TTC549 (cell line): ENCODE measurements at regions not wholly inside any gene's neighbourhood (a gene's known extent, or its start where the extent isn't known, plus 50 kb on each side); places are given as distances from the start of the nearest gene placed in this dataset.
"Not testable (repeated sequence)": the region's sequence is repeated elsewhere in the genome, so short reads cannot be mapped to it uniquely, and the experiment has no call there.

ENCODE experiments used
- FAIRE-seq: peaks from 2 replicates; lab custom pipeline; 2012; peaks lifted over from hg19 to GRCh38; lab: Jason Lieb, UNC

DNA sequence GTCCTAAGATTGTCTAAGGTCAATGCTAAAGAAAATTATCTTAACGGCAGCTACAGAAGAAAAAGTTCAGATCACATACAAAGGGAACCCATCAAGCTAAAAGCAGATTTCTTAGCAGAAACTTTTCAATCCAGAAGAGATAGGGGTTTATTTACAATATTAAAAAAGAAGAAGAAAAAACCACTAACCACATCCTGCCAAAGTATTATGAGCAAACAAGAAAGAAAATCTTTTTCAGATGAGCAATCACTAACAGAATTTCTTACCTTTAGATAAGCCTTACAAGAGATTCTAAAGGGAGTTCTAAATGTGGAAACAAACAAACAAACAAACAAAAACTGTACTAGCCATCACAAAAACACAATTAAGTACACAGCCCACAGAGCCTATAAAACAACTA lies 1015.8 kb upstream of the EPHA6 start:
- FAIRE-seq, result no peak

DNA sequence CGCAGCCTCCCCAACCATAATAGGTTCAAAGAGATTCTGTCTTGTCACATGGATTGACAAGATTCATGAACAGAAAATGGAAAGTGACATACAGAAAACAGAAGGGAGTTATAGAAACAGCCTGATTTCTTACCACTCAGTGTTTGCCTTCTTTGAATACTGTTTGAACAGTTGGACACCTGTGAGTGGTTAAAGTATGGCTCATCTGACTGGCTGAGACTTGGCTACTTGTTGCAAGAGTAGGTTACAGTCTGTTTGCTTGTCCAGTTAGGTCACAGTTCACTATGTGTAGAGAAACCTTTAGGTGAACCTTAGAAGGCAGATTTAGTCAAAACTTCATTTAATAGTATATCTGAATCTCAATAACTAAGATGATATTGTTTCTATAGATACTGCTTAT lies 1003.9 kb upstream of the EPHA6 start:
- FAIRE-seq, result no peak

DNA sequence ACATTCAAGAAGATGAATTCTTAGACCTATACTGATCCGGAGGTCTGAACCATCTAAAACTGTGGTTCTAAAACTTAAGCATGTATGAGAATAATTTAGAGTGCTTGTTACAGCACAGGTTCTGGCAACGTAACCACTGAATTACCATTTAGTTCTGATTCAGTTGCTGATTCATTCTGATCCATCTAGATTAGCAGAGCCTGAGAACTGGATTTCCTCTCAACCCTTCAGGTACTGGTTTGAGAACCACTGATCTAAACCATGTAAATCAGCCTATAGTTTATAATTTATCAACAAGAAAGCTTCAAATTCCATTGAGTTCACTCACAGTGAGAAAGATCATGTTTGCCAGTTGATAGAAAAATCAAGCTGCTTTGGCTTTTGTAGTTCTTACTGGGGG lies 1001.1 kb upstream of the EPHA6 start:
- FAIRE-seq, result no peak

DNA sequence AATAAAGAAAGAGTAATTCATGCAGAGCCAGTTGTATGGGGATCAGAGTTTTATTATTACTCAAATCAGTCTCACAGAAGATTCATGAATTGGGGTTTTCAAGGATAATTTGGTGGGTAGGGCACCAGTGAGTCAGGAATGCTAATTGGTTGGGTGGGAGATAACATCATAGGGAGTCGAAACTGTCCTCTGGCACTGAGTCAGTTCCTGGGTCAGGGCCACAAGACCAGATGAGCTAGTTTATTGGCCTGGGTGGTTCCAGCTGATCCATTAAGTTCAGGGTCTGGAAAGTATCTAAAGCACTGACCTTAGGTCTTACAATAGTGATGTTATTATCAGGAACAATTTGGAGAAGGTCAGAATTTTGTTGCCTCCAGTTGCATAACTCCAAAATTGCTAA lies 998.6 kb upstream of the EPHA6 start:
- FAIRE-seq, result no peak

DNA sequence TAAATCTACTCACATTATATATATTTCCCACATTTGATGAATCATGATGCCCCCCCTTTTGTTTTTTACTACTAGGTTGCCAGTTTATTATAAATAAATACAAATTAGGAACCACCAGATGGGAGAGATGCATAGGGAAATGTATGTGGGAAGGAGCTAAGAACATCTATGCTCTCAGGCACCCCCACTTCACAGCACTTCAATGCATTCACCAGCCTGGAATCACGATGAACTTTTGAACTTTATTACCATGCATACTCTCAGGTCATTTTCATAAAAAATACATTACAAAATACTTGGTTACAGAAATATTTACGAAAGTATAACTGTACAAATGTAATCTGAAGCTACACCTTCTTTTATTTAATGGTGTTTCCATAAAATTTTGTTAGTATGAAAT lies 988.0 kb upstream of the EPHA6 start:
- FAIRE-seq, result no peak

DNA sequence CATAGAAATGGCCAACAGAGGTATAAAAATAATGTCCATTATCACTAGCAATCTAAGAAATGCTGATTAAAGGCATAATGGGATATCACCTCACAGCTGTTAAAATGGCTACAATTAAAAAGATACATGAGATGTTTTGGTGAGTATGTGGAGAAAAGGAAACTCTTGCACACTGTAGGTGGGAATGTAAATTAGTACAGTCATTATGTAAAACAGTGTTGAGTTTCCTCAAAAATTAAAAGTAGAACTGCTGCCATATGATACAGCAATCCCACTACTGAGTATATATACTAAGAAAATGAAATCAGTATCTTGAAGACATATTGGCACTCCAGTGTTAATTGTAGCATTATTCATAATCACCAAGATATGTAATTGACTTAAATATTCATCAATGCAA lies 982.2 kb upstream of the EPHA6 start:
- no peak for FAIRE-seq

DNA sequence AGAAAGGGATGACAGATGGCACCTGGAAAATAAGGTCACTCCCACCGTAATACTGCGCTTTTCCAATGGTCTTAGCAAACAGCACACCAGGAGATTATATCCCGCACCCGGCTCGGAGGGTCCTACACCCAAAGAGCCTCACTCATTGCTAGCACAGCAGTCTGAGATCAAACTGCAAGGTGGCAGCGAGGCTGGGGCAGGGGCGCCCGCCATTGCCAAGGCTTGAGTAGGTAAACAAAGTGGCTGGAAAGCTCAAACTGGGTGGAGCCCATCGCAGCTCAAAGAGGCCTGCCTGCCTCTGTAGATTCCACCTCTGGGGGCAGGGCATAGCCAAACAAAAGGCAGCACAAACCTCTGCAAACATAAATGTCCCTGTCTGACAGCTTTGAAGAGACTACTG lies 953.8 kb upstream of the EPHA6 start:
- FAIRE-seq, result not testable (repeated sequence)

DNA sequence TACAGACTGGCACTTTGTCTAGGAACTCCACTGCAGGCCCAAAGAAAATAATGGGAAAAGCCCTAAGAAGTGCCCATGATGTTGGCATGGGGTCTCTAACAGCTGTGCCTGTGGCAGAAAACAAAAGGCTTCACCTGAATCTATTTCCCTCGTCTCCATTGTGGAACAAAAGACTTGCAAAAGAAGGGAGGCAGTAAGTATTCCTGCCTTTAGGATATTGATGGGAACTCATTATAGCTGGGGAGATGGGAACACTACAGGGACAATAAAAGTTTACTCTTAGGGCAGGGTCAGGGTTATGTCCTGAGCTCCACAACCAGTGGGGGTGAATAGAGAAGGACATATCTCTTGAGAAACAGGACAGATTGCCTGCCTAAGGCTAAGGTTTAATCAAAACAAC lies 930.6 kb upstream of the EPHA6 start:
- FAIRE-seq, result no peak

DNA sequence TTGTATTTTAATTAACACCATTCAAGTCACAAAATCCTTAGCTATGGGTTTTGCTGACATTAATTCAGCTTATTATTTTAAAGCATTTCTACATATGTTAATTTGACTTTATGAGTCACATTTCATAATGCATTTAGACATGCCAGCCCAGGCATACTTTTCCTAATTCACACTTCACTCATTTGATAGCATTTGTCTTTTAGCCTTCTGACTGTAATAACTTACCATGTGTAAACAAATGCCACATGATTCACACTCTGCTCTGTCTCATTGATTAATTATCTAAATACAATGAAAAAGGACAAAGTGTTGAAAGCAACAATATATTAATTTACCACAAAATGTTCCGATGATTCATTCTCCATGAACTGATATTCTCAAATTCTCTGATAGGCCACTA lies 927.8 kb upstream of the EPHA6 start:
- no peak for FAIRE-seq

DNA sequence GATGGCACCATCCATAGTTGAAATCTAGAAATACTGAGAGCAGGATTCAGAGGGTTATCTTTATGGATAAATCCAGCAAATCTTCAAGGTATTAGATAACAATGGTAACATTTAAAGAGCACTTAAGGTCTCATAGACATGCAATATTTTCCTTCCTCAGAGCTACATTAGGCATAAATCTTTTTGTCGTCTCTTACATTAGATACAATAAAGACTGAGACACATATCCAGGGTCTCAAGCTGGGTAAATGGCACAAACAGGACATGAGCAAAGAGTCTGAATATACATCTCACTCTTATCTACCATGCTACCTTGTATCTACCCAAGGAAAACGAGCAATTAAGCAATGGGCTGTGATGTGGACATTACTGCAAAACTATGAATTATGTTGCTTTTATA lies 927.3 kb upstream of the EPHA6 start:
- no peak for FAIRE-seq

DNA sequence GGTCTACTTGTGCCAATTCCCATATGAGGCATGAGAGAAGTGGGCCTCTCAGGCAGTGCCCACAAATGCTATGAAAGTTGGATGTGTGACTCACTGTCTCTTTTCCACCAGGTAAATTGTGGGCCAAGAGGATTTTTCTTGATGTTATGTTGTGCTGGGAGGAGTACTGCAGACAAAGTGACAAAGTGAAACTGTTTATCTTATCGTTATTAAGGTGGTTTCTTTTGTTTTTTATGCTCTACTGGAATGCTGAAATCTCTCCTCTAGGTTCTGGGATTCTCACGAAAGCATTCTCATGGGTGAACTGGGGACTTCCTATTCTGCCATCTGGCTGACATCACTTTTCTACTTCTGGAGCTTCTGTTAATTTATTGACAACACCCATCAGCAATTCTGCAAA lies 919.6 kb upstream of the EPHA6 start:
- no peak for FAIRE-seq

DNA sequence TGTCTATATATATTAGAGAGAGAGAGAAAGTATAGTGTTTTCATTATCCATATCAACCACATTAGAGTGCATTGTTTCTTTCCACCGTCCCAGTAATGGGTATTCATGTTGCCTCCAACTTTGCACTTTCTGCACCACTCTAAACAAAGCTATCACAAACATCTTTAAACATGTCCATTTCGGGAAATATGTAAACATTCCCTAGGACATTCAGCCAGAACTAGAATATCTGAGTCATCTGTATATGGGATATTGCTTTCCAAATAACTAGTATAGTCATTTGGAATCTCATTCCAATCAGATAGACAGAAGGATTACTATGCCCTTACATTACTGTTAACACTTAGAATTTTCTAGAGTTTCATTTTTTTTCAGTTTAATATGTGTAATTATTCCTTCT lies 914.9 kb upstream of the EPHA6 start:
- FAIRE-seq, result no peak

DNA sequence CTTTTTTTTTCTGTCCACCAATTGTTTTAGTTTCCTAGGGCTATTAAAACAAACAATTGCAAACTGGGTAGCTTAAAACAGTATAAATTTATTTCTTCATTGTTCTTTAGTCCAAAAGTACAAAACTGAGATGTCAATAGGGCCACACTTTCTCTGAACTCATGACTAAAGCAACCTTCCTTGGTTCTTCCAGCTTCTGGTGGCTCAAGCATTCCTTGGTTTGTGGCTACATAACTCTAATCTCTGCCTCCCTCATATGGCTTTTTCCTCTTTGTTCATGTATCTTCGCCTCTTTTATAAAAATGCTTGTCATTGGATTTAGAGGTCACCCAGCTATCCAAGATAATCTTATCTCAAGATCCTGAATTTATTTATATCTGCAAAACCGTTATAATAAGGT lies 914.5 kb upstream of the EPHA6 start:
- FAIRE-seq, result no peak

DNA sequence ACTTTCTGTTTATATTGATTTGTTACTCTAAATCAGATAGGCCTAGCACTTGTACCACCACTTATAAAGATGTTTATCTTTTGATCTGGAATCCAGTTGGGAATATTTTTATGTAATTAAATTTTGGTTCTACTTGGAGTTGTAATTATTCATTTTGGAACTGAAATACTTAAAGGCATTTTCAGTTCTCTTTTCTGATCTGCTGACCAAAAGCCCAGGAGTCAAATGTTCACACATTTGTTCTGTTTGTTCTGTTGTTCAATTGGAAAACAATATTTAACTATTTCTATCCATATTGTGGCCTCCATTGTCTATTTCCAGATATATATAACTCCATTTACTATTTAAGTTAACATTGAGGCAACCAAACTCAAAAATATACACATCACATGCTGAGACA lies 912.4 kb upstream of the EPHA6 start:
- no peak for FAIRE-seq

DNA sequence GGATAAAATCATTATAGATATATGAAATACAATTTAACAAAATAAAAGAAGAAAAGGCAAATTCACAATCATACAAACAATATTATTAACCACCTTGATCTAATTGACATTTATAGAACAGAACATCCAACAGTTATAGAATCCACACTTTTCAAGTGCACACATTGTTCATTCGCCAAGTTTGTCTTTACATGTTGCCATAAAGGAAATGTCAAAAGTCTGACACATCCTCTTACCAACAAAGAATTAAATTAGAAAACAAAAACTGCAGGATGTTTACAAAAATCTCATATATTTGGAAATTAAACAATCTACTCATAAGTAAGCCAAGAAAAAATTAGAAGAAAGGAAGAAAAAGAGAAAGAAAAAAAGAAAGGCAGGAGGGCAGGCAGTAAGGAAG lies 909.2 kb upstream of the EPHA6 start:
- FAIRE-seq, result no peak

DNA sequence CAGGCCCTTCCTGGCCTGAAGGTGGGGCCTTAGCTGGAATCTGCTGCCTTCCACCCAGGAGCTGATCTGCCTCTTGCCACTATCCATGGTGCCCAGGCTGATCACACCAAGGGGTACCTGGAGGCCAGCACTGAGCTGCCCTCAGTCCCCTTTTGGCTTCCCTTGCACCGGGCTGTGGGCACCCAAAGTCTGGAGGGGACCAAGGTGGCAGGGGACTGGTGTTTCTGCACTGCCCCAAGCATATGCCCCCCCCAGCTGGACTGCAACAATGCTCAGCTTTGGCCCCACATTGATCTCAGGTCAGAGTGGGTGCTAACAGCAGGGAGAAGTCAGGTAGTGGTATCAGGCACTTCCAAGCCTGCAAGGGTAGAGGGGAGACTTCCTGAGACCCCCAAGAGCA lies 902.6 kb upstream of the EPHA6 start:
- no peak for FAIRE-seq

DNA sequence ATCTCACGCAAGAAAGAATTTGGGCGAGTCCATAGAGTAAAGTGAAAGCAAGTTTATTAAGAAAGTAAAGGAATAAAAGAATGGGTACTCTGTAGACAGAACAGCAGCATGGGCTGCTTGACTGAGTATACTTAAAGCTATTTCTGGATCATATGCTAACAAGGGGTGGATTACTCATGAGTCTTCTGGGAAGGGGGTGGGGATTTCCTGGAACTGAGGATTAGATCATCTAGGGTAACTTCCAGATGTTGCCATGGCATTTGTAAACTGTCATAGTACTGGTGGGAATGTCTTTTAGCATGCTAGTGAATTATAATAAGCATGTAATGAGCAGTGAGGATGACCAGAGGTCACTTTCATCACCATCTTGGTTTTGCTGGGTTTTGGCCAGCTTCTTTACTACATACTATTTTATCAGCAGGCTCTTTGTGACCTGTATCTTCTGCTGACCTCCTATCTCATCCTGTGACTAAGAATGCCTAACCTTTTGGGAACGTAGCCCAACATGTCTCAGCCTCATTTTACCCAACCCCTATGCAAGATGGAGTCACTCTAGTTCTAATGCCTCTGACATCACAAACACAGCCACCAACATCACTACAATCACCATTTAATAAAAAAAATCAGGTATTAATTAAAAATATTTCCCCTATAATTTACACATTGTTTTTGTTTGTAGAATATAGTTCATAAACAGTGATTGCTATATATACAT lies 890.7 kb upstream of the EPHA6 start:
- FAIRE-seq, result no peak

DNA sequence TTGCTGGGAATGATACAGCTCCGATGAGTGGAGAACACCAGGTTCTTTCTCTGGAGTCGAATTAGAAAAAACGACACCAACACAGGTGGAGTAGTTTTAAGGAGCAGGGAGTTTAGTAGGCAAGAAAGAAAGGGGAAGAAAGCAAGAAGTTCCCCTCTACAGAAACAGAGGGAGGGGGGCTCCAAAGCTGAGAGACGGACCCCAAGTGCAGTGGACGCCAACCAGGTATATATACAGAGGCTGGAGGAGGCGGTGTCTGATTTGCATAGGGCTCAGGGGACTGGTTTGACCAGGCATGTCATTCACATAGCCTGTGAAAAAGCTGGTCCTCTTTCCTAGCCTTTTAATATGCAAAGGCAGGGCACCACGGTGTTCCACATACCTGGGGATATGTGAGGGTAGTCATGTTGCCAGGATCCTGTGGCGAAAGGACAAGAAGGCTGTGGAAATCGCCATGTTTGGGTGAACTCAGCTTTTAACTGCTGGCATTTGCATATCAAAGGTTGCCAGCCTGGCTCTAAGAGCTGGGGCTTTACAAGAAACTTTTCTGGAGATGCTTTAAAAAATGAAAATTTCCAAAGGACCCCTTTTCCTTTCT lies 887.4 kb upstream of the EPHA6 start:
- no peak for FAIRE-seq

DNA sequence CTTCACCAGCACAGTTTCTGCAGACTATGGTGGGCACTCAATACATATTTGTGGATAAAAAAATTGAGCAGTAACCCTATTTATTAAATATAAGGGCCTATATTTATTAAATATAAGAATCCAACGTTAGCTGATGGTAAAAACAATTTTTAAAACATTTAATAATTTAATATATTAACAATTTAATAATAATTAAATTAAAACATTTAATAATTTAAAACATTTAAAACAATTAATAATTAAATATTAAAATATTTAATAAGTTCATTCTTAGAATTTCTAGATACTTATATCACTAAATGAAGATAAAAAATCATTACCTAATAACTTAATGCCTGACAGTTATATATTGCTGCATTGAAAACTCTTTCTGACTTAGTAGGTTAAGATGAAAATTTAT lies 880.2 kb upstream of the EPHA6 start:
- FAIRE-seq, result peak; percentile 88

DNA sequence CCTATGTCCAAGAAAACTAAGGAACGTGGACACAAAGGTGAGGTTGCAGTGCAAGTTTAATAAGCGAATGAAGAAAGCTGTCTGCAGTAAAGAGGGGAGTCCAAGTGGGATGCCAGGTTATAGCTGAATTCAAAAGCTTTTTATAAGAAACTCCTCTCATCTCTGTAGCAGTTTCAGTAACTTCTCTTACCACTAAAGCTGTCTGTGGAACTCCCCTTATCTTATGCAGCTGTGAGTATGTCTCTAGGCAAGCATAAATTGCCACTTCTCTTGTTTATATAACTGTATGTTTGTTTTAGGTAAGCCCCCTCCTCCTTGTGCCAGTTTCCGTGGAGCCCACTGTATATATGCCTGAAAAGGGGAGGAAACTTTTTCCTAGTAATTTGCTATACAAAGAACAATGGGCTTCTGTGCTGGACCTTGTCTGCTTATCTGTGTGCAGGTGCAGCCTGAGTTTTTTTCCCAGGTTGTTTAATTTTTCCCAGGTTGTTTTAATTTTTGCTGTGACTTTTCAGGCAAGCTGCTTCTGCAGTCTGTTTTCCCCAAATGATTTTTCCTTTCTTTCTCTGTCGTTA lies 875.1 kb upstream of the EPHA6 start:
- no peak for FAIRE-seq

DNA sequence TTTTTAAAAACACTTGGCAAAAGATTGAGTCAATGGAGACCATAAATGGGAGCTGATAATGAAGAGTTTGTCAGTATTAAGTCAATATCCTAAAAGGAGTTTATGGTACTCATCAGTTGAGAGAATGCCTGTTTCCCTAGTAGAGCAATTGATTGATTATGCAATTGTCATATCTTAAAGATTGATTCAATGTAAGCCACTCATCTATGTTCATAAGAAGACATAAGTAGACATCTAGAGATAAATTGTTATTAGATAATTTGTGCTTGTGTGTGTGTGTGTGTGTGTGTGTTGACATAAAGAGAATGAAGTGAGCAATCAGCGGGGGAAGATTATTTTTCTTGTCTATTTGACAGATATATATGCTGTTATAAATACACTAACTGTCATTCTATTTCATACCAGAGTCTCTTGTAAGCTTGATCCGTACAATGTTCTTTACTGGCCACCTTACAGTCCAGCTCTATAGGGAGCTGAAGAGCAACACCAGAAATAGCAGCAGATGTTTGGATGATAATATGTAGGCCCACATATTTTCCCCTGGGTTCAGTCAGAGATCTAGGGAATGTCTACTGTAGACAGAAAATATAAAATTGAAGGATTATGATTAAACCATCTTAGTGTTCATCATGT lies 848.6 kb upstream of the EPHA6 start:
- no peak for FAIRE-seq

DNA sequence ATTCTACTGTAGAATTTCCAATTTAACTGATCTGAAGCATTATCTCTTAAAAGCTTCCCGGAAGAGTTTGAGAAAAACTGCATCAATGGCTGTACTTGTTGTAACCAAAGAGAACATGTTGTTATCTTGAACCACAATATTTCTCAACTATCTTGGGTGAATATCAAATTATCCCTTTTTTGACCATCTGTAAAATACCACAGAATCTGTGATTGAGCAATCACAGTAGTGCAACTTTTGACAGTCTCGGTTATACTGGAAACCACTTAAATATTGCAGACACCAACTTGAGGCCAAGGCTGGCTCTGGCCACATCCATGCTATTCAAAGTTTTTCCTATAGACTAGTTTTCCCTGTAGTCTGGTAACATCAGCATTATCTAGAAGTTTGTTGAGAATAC lies 842.8 kb upstream of the EPHA6 start:
- FAIRE-seq, result no peak

DNA sequence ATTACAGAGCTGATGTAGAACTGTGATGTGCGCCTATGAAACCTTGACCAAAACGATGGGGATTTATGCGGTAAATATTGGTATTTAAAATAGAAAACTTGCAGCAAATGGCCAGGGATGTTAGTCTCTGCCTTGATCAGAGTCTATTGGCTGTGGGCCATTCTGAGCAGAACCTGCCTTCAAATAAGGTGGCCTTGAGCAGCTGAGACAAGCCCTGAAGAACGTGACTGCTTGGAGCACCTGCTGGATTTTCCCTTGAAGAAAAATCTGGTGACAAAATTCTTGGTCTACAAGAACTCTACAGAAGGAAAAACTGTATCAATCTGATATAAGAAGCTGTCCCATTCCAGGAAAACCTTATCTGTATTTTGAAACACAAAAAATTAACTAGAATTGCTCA lies 820.1 kb upstream of the EPHA6 start:
- FAIRE-seq, result no peak

DNA sequence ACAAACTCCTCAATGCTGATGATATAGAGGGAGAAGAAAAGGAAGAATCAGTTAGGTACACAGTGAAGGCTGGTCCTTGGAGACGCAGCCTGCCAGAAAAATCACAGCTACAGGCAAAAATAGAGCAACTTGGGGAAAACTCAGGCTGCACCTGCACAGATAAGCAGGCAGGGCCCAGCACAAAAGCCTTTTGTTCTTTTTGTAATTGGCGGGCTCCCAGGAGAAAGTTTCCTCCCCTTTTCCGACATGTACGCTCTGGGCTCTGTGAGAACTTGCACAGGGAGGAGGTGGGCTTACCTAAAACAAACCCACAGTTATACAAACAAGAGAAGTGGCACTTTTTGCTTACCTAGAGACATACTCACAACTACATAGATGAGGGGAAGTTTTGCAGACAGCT lies 813.4 kb upstream of the EPHA6 start:
- no peak for FAIRE-seq
